Peyer's patch (tissue), 4 donors: ENCODE measurements at regions not wholly inside any gene's neighbourhood (a gene's known extent, or its start where the extent isn't known, plus 50 kb on each side); places are given as distances from the start of the nearest gene placed in this dataset.

ENCODE experiments used
- CTCF ChIP-seq, 6 experiments: fragments of 450-650 bp in 4 of 6; fragments of 200-600 bp in 2 of 6; sonication (generic) in 1 of 6; IDR thresholded peaks; one replicate each; pipeline ENCODE4 v1.5.1; 2017 to 2019; ENCODE audit warnings: antibody characterized with exemption in 6 of 6, mild to moderate bottlenecking in 3 of 6, moderate library complexity in 1 of 6
- POLR2A ChIP-seq, 2 donors: fragments of 450-650 bp; IDR thresholded peaks; one replicate each; pipeline ENCODE4 v1.5.1; 2017; ENCODE audit warnings: antibody characterized with exemption in 2 of 2, mild to moderate bottlenecking in 2 of 2, moderate library complexity in 2 of 2

- TF ChIP-seq CTCF (IDR thresholded peaks at IDR 0.05) (no peak), POLR2A (IDR thresholded peaks at IDR 0.05) (no peak)
Observed at GRCh38 chrX:42128587-42128986, 205.2 kb upstream of the CASK start.
